GM18502 (cell line): ENCODE measurements at regions not wholly inside any gene's neighbourhood (a gene's known extent, or its start where the extent isn't known, plus 50 kb on each side); places are given as distances from the start of the nearest gene placed in this dataset.

Source experiments
- ATAC-seq: cut with Tn5 transposase; IDR thresholded peaks from one replicate; pipeline ENCODE4 v1.9.1; 2021; ENCODE audit warnings: mild to moderate bottlenecking; ENCODE audit not compliant: unreplicated experiment, poor library complexity

DNA sequence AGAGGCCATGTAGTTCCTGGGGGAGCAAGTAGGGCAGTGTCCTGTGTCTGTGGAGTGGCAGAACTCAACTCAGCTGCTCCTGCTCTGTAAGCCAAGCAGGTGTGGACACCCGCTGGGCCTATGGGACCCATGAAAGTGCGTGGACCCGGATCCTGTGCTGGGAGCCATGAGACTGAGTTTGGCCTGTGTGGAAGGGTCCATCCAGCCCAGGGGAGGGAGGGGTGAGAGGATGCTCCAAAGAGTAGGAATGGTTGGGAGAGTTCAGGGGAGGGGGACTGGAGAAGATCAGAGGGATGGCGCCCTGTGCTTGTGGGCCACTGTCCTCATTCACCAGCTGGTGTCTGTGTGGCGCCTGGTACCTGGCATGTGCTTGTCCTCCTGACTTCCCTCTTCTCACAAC is 226.4 kb upstream of the HS6ST1 start:
- ATAC-seq: no peak

DNA sequence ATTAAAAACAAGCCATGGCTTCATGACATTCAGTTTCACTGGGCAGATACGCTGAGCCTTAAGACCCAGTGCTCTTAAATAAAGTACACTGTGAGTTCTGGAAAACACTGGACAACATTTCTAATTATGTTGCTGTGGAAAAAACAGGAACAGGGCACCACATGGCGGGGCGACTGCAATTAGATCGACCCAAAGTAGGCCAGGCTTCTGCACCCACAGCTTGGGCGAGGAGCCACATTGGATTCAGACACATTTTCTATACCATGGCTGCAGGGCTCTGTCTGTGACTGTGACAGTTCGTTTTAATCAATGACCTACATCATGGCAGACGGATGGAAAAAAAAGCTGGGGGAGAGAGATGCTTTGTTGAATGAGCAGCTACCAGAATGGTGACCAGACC is 227.2 kb upstream of the HS6ST1 start:
- ATAC-seq: no peak

DNA sequence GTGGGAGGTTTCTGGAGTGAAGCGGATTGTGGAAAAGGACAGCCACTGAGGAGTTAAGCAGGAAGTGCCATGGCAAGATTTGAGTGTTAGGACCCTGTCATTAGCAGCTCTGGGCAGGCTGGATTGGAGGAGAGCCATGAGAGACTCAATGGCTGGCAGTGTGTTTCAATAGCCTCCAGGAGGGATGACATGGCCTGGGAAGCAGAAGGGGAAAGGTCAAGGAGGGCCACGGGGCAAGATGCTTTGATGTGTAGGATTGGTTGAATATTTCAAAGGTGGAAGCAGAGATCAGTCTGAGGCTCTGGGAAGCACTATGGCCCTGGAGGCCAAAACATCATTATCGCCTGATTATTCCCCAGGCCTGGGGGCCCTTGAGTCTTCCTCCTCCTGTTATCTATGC is 229.0 kb upstream of the HS6ST1 start:
- ATAC-seq: no peak

DNA sequence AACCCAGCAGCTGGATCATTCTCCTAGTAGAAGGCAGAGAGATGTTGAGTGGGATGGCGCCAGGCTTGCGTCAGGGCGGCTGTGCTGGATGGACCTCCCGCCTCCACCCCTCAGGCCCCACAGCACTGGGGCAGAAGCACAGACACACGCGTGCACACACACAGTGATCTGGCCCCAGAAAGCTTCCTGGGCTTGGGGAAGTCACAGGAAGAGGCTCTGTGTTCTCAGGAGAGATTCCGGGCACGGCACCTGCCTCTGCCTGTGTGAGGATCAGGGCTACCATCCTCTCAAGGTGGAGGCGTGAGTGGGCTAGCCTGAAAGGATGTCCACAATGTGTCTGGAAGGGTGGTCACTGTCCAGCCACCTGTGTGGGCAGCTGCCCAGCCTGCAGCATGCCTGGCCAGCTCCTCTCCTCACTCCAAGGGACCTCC is 229.8 kb upstream of the HS6ST1 start:
- ATAC-seq: no peak

DNA sequence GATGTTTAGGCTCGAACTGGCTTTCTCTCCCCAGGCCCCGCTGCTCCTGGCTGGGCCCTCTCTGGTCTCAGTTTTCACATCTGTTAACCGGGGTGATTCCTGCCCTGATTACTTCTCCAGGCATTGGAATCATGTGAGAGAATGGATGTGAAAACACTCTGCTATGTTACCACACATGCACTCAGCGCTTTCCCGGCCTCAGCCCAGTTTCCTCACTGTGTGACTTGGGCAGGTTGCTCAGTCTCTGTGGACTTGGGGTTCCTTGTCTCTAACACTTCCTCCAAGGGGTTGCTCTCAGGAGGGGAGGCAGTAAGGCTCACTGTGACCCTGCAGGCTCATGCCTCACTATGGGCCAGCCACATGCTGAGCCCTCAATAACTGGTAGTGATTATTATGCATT is 230.4 kb upstream of the HS6ST1 start:
- ATAC-seq: no peak

DNA sequence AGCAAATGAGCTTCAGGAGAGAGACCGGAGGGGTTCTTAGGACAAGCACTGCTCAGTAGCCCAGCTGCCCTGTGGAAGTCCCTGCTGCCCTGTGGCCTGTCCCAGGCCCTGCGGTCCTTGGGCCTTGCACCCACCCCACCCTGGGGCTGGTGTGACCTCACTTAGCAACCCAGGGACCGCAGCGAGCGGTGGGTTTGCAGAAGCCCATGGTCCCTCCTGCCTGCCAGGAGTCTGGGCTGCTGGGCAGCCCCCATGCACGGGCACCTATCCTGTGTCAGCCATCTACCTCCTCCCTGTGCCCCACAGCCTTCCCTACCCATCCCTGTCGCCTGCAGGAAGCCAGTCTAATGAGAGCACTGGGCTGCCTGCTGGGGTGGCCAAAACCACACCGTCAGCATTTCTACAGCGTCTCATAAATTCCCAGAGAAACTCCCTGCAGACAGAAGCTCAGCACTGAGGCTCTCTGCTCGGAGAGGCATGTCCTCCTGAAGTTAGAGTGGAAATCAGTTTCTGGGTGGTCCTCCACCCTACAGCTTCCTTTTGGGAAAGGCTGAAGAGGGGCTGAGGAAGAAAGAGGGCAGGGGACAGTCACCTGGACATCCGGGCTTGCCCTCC is 231.1 kb upstream of the HS6ST1 start:
- no peak for ATAC-seq

DNA sequence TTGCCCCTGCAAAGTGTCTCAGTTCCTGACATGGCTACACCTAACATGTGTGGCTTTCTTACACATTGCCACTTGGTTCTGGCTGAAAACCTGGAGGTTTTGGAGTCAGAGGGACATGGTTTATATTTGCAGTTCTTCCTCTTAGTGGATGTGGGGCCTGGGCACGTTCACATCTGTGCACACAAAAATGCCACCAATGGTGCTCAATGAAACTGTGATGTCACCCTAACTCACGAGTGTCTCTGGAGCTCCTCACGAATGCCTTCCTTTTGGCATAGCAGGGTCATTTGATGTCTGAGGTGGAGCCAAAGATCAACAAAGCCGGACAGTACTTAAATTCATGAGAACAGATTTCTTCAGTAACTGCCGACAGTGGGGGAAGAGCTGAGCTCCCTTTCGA is 231.7 kb upstream of the HS6ST1 start:
- no peak for ATAC-seq

DNA sequence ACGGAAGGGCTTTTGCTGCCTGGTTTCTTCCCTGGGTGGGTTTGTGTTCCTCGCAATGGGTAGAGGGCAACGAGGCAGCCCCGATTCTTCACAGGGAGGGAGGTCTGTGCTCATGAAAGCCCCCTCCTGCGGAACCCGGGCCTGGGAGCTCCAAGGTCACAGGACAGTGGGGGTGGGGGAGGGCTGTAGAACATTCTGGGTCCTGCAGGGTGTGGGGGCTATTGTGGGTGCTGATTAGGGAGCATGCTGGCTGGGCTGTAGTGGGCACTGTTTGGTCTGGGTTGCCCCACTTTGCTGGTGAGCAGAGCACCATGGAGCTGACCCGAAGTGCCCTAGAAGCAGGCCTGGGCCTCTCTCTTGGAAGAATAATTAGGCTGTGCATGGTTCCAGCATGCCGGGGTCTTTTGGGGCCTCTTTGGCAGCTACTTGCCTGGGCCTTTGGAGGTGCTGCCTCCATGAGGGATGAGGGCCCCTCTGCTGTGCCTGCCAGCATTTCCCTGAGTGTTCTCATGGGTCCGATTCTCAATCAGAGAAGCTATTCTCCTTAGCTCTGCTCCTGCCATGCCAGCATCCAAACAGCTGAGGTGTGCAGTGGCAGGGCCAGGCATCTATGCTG is 232.2 kb upstream of the HS6ST1 start:
- no peak for ATAC-seq

DNA sequence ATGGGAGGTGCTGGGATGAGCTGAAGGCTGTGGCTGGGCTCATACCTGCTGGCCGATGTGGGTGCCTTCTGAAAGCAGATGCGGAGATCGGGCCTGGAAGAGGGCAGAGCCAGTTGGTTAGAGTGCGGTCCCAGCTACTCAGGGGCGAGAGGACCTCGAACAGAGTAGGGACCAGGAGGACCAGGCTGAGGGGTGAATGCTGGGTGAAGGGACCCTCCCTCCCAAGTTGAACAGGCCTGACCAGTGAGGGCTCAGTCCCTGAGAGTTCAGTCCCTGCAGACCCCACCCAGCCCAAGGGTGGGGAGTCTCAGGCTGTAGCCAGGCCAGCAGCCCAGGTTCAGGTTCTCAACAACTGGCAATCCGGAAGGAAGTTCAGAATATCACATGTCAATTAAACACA is 232.8 kb upstream of the HS6ST1 start:
- ATAC-seq: no peak

DNA sequence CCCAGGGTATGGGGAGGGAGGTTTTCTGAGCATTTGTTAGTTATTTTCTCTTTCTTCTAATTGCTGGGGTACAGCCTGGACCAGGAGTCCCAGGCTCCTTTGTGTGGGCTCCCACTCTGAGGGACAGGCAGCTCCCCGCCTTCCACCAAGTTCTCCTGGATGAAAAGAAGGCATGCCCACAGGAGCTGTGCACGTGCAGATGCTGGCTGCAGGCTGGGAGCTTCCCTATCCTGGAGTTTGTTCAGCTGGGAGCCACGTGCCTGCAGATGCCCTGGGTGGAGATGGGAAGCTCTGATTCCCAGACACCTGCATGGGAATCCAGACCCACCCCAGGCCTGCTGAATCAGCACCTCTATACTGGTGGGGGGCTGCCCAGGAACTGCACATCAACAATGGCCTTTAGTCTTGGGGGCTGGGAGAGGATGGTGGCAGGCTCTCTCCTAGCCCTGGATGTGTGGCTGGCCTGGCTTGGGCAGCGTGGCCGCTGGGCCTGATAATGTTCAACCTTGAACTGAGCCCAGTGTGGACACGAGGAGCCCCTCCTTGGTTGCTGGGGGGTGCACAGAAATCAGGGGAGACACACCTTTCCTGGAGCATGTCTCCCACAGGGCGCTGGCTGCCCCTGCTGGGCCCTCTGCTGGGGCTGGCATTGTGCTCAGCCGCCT is 233.6 kb upstream of the HS6ST1 start:
- no peak for ATAC-seq

DNA sequence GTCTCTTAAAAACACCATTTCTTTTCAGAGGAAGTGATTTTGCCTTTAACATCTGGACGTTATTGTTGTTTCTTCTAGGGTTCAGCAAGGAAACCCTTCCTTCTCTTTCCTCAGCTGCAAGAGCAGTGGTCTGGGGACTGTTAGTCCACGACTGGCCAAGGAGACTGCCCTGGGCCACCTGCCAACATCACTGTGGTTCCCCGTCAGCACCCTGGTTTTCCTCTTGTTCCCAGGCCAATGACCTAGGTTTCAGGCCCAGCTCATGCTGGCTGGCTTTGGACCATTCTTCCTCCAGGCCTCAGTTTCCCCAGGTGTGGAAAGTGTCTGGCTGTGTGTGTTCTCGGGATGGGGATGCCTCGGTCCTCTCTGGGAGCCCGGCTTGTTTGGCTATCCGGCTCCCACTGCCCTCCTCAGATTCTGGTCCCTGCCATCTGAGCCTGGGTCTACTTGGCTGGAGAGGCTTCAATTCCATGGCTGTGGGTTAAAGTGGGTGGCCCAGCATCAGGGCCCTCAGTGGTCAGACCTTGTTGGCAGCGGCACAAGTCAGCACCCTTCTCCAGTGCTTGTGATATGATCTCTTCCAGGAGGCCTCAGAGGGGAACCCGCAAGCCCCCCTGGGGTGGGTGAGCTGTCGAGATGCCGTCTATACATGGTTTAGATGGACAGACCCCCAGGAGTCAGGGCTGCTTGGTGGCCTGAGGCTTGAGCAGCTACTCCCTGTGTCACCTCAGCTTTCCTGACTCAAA is 234.3 kb upstream of the HS6ST1 start:
- no peak for ATAC-seq

DNA sequence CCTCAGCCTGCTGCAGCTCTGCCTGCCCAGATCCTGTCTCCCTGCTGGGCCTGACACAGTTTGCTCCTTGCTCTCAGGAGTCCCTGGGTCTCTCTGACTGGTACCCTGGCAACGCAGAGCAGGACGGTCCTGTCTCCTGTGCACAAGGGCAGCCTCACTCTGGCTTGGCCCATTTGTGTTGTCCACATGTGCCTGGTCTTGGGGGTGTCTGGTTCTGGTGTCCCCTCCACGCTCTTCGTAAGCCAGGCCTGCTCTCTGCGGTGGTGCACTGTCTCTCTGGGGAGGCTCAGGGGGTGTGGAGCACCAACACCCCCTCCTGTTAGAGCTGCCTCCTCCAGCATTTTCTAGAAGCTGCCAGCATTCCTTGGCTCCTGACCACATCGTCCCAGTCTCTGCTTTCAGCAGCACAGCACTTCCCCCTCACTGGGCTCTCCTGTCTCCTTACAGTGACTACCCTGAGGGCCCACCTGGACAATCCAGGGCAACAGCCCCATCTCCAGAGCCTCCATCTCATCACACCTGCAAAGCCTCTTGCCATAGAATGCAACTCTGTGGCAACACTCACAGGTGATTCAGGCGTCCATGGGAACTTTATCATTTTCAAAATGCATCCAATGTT is 235.6 kb upstream of the HS6ST1 start:
- no peak for ATAC-seq

DNA sequence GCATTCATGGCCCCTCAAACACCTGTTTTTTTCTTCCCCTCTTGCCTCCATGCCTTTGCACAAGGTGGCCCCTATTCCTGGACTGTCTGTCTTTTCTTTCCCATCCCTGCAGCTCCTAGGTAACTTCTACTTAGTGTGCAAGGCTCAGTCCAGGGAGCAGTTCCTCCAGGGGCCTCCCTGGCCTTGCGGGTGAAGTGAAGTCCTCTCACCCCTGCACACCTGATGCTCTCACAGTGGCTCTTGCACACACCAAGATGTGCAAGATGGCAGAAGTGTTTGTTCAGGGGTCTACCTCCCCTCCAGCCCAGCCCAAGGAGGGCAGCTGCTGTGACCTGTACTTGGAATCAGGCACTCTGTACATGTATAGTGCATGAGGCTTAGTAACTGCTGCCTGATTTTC is 236.8 kb upstream of the HS6ST1 start:
- no peak for ATAC-seq

DNA sequence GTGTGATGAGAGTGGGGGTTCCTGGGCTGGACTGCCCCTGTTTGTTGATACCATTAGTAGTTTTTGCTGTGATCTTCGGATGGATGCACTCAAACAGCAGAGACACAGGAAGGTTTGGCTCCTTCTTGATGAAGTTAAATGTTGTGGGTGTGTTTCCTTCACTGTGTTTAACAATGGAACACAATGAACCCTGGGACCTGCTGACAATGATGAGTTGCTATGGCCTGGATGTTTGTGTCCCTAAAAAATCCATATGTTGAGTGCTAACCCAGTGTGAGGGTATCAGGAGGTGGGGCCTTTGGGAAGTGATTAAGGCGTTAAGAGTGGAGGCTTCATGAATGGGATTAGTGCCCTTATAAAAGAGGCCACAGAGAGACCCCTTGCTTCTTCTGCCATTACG is 237.4 kb upstream of the HS6ST1 start:
- no peak for ATAC-seq

DNA sequence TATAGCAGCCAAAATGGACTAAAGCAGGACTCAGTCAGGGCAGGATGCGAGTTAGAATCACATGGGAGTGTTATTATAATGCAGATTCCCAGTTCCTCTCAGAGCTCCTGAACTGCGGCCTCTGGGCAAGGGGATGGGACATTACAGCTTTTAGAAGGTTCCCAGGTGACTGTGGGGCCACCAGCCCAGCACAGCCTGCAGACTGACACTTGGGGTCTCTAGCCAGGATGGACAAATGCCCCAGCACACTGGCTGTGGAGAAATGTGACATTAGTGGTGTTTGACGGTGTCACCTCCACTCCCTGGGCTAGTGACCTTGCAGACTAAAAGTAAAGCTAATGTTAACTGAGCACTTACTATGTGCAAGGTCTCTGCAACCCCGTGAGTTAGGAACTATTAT is 238.0 kb upstream of the HS6ST1 start:
- no peak for ATAC-seq

DNA sequence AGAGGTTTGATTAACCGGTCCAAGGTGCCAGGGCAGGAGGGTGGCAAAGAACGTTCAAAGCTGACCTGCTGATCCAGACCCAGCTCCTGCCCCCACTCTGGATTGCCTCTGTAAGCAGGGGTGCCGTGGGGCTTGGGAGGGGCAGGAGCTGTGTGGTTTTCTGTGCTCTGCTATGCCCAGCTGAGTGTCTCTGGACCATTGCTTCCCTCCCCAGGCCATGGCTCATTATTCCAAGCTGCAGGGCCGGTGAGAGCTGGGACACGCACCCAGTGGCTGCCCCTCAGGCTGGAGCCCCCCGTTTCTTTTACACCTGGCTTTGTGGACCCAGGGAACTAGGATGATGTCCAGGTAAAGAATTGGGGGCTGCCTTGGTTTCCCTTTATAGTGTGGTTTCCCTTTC is 238.4 kb upstream of the HS6ST1 start:
- no peak for ATAC-seq

DNA sequence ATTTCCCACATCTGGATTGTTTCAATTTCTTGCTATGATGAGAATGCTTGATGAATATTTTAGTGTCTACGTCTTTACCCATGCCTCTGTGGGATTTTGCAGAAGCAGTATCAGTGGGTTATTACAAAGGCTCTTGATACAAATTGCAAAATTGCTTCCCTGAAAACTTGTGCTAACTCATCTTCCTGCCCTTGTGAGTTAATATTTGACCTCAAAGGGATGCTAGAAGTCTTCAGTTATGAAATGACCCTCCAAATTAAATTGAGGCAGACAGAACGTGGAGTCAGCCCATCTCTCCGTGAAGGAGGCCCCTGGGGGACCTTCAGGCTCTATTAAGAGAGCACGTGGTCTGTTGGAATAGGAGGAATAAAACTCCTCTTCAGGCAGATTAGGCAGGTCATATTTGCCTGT is 239.2 kb upstream of the HS6ST1 start:
- ATAC-seq: no peak

DNA sequence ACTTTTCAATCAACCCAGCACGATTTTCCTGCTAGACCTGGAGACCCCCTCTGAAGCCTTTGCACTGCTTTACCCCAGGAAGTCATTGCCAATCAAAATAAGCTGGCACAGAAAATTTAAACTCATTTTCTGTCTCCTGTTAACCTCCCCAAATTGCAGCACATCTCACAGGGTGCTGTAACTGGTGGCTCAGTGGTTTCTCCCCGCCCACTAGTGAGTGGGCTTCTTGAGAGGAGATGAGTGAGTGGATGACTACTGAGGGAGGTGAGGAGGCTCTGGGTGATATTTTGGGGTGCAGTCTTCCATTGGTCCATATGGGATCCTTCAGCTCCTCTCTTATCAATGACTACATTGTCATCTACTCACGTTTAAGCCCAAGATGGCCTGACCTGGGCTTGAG is 239.8 kb upstream of the HS6ST1 start:
- ATAC-seq: no peak

DNA sequence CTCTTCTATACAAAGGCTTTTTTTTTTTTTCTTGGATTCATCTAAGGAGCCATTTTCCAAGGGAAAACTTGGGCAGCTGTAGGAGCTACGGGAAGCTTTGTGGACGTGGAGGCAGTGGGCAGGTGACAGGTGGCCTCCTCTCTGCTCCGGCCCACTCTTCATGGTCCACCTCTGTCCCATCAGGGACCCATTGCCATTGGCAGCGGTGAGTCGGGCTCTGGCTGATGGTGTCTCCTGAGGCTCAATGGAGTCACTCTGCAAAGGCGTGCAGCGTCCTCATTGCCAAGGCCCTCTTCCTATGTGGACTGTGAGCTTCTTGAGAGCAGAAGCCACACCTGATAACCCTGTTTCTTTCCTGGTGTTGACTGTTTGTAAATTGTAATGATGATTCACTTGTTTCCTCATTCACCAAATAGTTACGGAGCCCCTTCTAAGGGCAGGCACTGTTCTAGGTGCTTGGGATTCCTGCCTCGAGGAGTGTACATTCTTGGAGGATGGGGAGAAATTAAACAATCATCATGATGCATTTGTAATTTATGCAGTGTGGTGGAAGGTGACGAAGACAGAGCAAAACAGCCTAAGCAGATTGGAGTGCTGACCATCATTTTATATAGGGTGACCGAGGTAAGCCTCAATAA is 240.3 kb upstream of the HS6ST1 start:
- no peak for ATAC-seq
